MM.1S (cell line): ENCODE measurements at regions not wholly inside any gene's neighbourhood (a gene's known extent, or its start where the extent isn't known, plus 50 kb on each side); places are given as distances from the start of the nearest gene placed in this dataset.

Experiments
- DNase-seq: peaks from one replicate; pipeline ENCODE4 v3.0.0-alpha.2; 2015
- H2AFZ ChIP-seq: fragments of 300-600 bp; sonication (generic); 2 replicates; pipeline ENCODE4 v1.6.0; 2016; ENCODE audit warnings: antibody characterized with exemption, low read length
- H3F3A ChIP-seq: fragments of 300-600 bp; sonication (generic); 2 replicates; pipeline ENCODE4 v1.6.1; 2016; ENCODE audit warnings: mild to moderate bottlenecking, antibody characterized with exemption, low read length, moderate library complexity, mixed read lengths; ENCODE audit not compliant: insufficient read depth
- H3K27ac ChIP-seq: fragments of 300-600 bp; sonication (generic); 2 replicates; pipeline ENCODE4 v1.5.1; 2016; ENCODE audit warnings: mild to moderate bottlenecking, low read length
- H3K27me3 ChIP-seq: fragments of 300-600 bp; sonication (generic); replicated peaks from 2 replicates; pipeline ENCODE4 v1.6.0; 2016; ENCODE audit warnings: low read length; ENCODE audit not compliant: insufficient read depth
- H3K36me3 ChIP-seq: fragments of 300-600 bp; sonication (generic); replicated peaks from 2 replicates; pipeline ENCODE4 v1.6.1; 2016; ENCODE audit warnings: mild to moderate bottlenecking, low read length, mixed read lengths; ENCODE audit not compliant: insufficient read depth
- H3K4me1 ChIP-seq: fragments of 300-600 bp; sonication (generic); 2 replicates; pipeline ENCODE4 v1.6.1; 2016; ENCODE audit warnings: low read length, mixed read lengths
- H3K4me2 ChIP-seq: fragments of 300-600 bp; sonication (generic); 2 replicates; pipeline ENCODE4 v1.6.0; 2016; ENCODE audit warnings: low read depth, low read length
- H3K4me3 ChIP-seq: fragments of 300-600 bp; sonication (generic); 2 replicates; pipeline ENCODE4 v1.5.1; 2016; ENCODE audit warnings: low read length, mixed read lengths
- H3K79me2 ChIP-seq: fragments of 300-600 bp; sonication (generic); 2 replicates; pipeline ENCODE4 v1.6.1; 2016; ENCODE audit warnings: mixed run types, low read length, mixed read lengths
- H3K9ac ChIP-seq: fragments of 300-600 bp; sonication (generic); 2 replicates; pipeline ENCODE4 v1.6.1; 2016; ENCODE audit warnings: low read length, mixed read lengths
- H3K9me2 ChIP-seq: fragments of 300-600 bp; sonication (generic); replicated peaks from 2 replicates; pipeline ENCODE4 v1.6.1; 2016; ENCODE audit warnings: mild to moderate bottlenecking, low read length, mixed read lengths; ENCODE audit not compliant: insufficient read depth
- H3K9me3 ChIP-seq: fragments of 300-600 bp; sonication (generic); replicated peaks from 2 replicates; pipeline ENCODE4 v1.6.1; 2016; ENCODE audit warnings: mild to moderate bottlenecking, low read length, mixed read lengths; ENCODE audit not compliant: insufficient read depth
- H4K20me1 ChIP-seq: fragments of 300-600 bp; sonication (generic); 2 replicates; pipeline ENCODE4 v1.6.1; 2016; ENCODE audit warnings: mild to moderate bottlenecking, low read length, moderate library complexity, mixed read lengths; ENCODE audit not compliant: insufficient read depth
- CTCF ChIP-seq: fragments of 300-600 bp; sonication (generic); IDR thresholded peaks from 2 replicates; pipeline ENCODE4 v1.5.1; 2016; ENCODE audit warnings: antibody characterized with exemption, low read length, mixed read lengths
- EZH2 ChIP-seq: fragments of 300-600 bp; sonication (generic); optimal IDR thresholded peaks from 2 replicates; pipeline ENCODE3; 2017; ENCODE audit warnings: low read depth, mild to moderate bottlenecking, antibody characterized with exemption, low read length, mixed read lengths
- EZH2phosphoT487 ChIP-seq: fragments of 300-600 bp; sonication (generic); IDR thresholded peaks from 2 replicates; pipeline ENCODE4 v1.6.1; 2018; ENCODE audit warnings: antibody characterized with exemption, low read length

GRCh38 chr11:69986440-69986787 is 91.7 kb upstream of the ANO1 start:
- no peaks in the 10 kb centered on the region for H4K20me1 ChIP-seq
- TF ChIP-seq CTCF (no peak), EZH2 (no peak), EZH2phosphoT487 (no peak)
- H3K27ac ChIP-seq: no peak overlapping the region

GRCh38 chr11:69986830-69987229 is 91.3 kb upstream of the ANO1 start:
- H3K36me3 ChIP-seq: no peaks in the 10 kb centered on the region
- no peaks in the 10 kb centered on the region for H3K79me2 ChIP-seq
- H3F3A ChIP-seq: no peaks in the 10 kb centered on the region
- no peak overlapping the region for H3K9ac ChIP-seq
- H4K20me1 ChIP-seq: no peaks in the 10 kb centered on the region
- H3K27me3 ChIP-seq: peaks cover 94% of the 10 kb centered on the region
- H3K4me2 ChIP-seq: no peak overlapping the region
- H3K9me3 ChIP-seq: no peaks in the 10 kb centered on the region
- 0 out of 2 replicates have a peak, but pooled peaks cover 4% of the 10 kb centered on the region for H3K4me1 ChIP-seq
- H2AFZ ChIP-seq: no peak overlapping the region
- TF ChIP-seq CTCF (no peak), EZH2phosphoT487 (no peak), EZH2 (no peak)
- no peak overlapping the region for H3K4me3 ChIP-seq
- DNase-seq: no peak
- H3K27ac ChIP-seq: no peak overlapping the region
- H3K9me2 ChIP-seq: no peaks in the 10 kb centered on the region

More at GRCh38 chr11:69986440-69986787, 91.7 kb upstream of the ANO1 start:
- Histone ChIP-seq H3K9me3 (no peaks in the 10 kb centered on the region), H3K4me2 (no peak overlapping the region), H3K36me3 (no peaks in the 10 kb centered on the region), H2AFZ (no peak overlapping the region), H3K79me2 (no peaks in the 10 kb centered on the region), H3K4me1 (0 out of 2 replicates have a peak, but pooled peaks cover 4% of the 10 kb centered on the region), H3K9me2 (no peaks in the 10 kb centered on the region), H3F3A (no peaks in the 10 kb centered on the region), H3K9ac (no peak overlapping the region), H3K4me3 (no peak overlapping the region), H3K27me3 (peaks cover 94% of the 10 kb centered on the region)
- no peak for DNase-seq

GRCh38 chr11:69992026-69992425 is 86.1 kb upstream of the ANO1 start:
- no peak for DNase-seq
- H3K36me3 ChIP-seq: no peaks in the 10 kb centered on the region
- no peaks in the 10 kb centered on the region for H3K9me3 ChIP-seq
- no peak overlapping the region for H3K27ac ChIP-seq
- H3K4me1 ChIP-seq: no peaks in the 10 kb centered on the region
- TF ChIP-seq CTCF (no peak), EZH2 (no peak), EZH2phosphoT487 (no peak)
- no peaks in the 10 kb centered on the region for H4K20me1 ChIP-seq
- no peak overlapping the region for H3K4me2 ChIP-seq
- no peak overlapping the region for H2AFZ ChIP-seq
- no peaks in the 10 kb centered on the region for H3K9me2 ChIP-seq
- H3K27me3 ChIP-seq: peaks cover 72% of the 10 kb centered on the region
- no peaks in the 10 kb centered on the region for H3K79me2 ChIP-seq
- H3K9ac ChIP-seq: no peak overlapping the region
- no peak overlapping the region for H3K4me3 ChIP-seq
- H3F3A ChIP-seq: no peaks in the 10 kb centered on the region
